OCI-LY1 (cell line): ENCODE measurements at regions not wholly inside any gene's neighbourhood (a gene's known extent, or its start where the extent isn't known, plus 50 kb on each side); places are given as distances from the start of the nearest gene placed in this dataset.

Source experiments
- H2AFZ ChIP-seq: fragments of 200-600 bp; sonication (generic), shearing (Covaris generic); 2 replicates; pipeline ENCODE4 v1.6.0; 2014; ENCODE audit warnings: antibody characterized with exemption, mild to moderate bottlenecking, low read length
- H3F3A ChIP-seq: fragments of 200-600 bp; sonication (generic), shearing (Covaris generic); 2 replicates; pipeline ENCODE4 v1.6.0; 2014; ENCODE audit warnings: mild to moderate bottlenecking, antibody characterized with exemption, low read length, moderate library complexity; ENCODE audit not compliant: insufficient read depth
- H3K27ac ChIP-seq: fragments of 200-600 bp; sonication (generic); 2 replicates; pipeline ENCODE4 v1.5.1; 2014; ENCODE audit warnings: low read length, mixed run types, mild to moderate bottlenecking, low read depth; ENCODE audit not compliant: poor library complexity, severe bottlenecking
- H3K27me3 ChIP-seq: fragments of 200-600 bp; sonication (generic); 2 replicates; pipeline ENCODE4 v1.6.0; 2014; ENCODE audit warnings: antibody characterized with exemption, mild to moderate bottlenecking, low read length, moderate library complexity; ENCODE audit not compliant: insufficient read depth
- H3K36me3 ChIP-seq: fragments of 200-600 bp; sonication (generic); 2 replicates; pipeline ENCODE4 v1.6.1; 2014; ENCODE audit warnings: mild to moderate bottlenecking, antibody characterized with exemption, low read length, moderate library complexity, mixed read lengths; ENCODE audit not compliant: insufficient read depth
- H3K4me1 ChIP-seq: fragments of 200-600 bp; sonication (generic); 2 replicates; pipeline ENCODE4 v1.5.1; 2014; ENCODE audit warnings: mild to moderate bottlenecking, low read length, moderate library complexity; ENCODE audit not compliant: insufficient read depth, severe bottlenecking
- H3K4me2 ChIP-seq: fragments of 200-600 bp; sonication (generic), shearing (Covaris generic); 2 replicates; pipeline ENCODE4 v1.6.1; 2014; ENCODE audit warnings: low read length
- H3K4me3 ChIP-seq: fragments of 200-600 bp; sonication (generic); 2 replicates; pipeline ENCODE4 v1.5.1; 2014; ENCODE audit warnings: low read length, low read depth, mild to moderate bottlenecking, mixed read lengths; ENCODE audit not compliant: poor library complexity, severe bottlenecking
- H3K79me2 ChIP-seq: fragments of 200-600 bp; shearing (Covaris generic); 2 replicates; pipeline ENCODE4 v1.6.1; 2016; ENCODE audit warnings: mixed run types, low read length, mixed read lengths; ENCODE audit not compliant: insufficient read depth
- H3K9ac ChIP-seq: fragments of 200-600 bp; sonication (generic), shearing (Covaris generic); 2 replicates; pipeline ENCODE4 v1.6.1; 2014; ENCODE audit warnings: mild to moderate bottlenecking, low read length, mixed read lengths
- H3K9me2 ChIP-seq: fragments of 200-600 bp; sonication (generic), shearing (Covaris generic); 2 replicates; pipeline ENCODE4 v1.6.1; 2014; ENCODE audit warnings: low read depth, mild to moderate bottlenecking, low read length, mixed read lengths
- H3K9me3 ChIP-seq: fragments of 200-600 bp; shearing (Covaris generic); 2 replicates; pipeline ENCODE4 v1.6.1; 2014; ENCODE audit warnings: low read length, mixed read lengths
- H4K20me1 ChIP-seq: fragments of 200-600 bp; sonication (generic), shearing (Covaris generic); 2 replicates; pipeline ENCODE4 v1.6.0; 2016; ENCODE audit warnings: mild to moderate bottlenecking, low read length; ENCODE audit not compliant: insufficient read depth
- EZH2 ChIP-seq: fragments of 200-600 bp; sonication (generic), shearing (Covaris generic); IDR thresholded peaks from 2 replicates; pipeline ENCODE4 v1.8.0; 2017; ENCODE audit warnings: borderline replicate concordance, mixed run types, mild to moderate bottlenecking, antibody characterized with exemption, low read length, moderate library complexity, mixed read lengths
- TF ChIP-seq, protein P1 (sequence below): fragments of 200-600 bp; sonication (generic), shearing (Covaris generic); IDR thresholded peaks from 2 replicates; pipeline ENCODE4 v1.5.1; 2017; ENCODE audit warnings: mild to moderate bottlenecking, antibody characterized with exemption, low read length, moderate library complexity, mixed read lengths

DNA sequence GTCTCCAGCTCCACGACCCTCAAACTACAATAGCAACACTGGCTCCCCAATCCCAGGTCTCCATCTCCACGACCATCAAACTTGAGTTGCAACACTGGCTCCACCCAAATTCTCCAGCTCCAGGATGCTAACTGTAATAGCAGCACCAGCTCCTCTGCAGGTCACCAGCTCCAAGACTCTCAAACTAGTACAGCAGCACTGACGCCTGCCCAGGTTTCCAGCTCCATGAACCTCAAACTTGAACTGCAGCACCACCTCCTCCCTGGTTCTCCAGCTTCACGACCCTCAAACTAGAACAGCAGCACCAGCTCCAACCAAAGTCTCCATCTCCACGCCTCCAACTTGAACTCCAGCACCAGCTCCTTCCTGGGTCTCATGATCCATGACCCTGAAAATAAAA lies 353.8 kb downstream of the PREX1 start:
- H3K4me1 ChIP-seq: no peaks in the 10 kb centered on the region
- no peaks in the 10 kb centered on the region for H3K9me3 ChIP-seq
- TF ChIP-seq, protein P1, sequence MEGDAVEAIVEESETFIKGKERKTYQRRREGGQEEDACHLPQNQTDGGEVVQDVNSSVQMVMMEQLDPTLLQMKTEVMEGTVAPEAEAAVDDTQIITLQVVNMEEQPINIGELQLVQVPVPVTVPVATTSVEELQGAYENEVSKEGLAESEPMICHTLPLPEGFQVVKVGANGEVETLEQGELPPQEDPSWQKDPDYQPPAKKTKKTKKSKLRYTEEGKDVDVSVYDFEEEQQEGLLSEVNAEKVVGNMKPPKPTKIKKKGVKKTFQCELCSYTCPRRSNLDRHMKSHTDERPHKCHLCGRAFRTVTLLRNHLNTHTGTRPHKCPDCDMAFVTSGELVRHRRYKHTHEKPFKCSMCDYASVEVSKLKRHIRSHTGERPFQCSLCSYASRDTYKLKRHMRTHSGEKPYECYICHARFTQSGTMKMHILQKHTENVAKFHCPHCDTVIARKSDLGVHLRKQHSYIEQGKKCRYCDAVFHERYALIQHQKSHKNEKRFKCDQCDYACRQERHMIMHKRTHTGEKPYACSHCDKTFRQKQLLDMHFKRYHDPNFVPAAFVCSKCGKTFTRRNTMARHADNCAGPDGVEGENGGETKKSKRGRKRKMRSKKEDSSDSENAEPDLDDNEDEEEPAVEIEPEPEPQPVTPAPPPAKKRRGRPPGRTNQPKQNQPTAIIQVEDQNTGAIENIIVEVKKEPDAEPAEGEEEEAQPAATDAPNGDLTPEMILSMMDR: no peak
- TF ChIP-seq EZH2: no peak
- no peaks in the 10 kb centered on the region for H3K79me2 ChIP-seq
- H2AFZ ChIP-seq: no peak overlapping the region
- peaks cover 4% of the 10 kb centered on the region; the same call in 1 of the 2 replicates for H3K27me3 ChIP-seq
- H3K36me3 ChIP-seq: no peaks in the 10 kb centered on the region
- no peaks in the 10 kb centered on the region for H3F3A ChIP-seq
- H3K9me2 ChIP-seq: no peaks in the 10 kb centered on the region
- H4K20me1 ChIP-seq: no peaks in the 10 kb centered on the region
- no peak overlapping the region for H3K9ac ChIP-seq
- H3K27ac ChIP-seq: no peak overlapping the region
- H3K4me2 ChIP-seq: no peak overlapping the region
- H3K4me3 ChIP-seq: no peak overlapping the region

DNA sequence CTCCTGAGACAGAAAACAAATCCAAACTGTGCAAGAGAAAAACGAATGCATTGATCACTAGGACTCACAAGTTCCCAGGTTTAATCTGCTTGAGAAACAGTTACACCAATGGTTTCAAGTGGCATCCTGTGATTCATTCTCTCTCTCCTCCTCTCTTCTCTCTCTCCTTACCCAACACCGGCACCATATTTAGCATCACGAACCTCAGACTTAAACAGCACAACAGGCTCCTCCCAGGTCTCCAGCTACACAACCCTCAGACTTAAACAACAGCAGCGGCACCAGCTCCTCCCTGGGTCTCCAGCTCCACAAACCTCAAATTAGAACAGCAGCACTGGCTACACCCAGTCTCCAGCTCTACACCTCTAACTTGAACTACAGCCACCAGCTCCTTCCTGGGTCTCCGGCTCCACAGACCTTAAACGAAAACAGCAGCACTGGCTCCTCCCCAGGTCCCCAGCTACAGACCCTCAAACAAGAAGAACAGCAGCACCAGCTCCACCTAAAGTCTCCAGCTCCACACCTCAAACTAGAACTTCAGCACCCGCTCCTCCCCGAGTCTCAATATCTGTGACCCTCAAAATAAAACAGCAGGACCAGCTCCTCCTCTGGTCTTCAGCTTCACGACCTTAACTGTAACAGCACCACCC lies 355.9 kb downstream of the PREX1 start:
- Histone ChIP-seq H3K9me3 (no peaks in the 10 kb centered on the region), H3K27ac (no peak overlapping the region), H4K20me1 (no peaks in the 10 kb centered on the region), H3K27me3 (no peaks in the 10 kb centered on the region), H3F3A (no peaks in the 10 kb centered on the region), H3K9ac (no peak overlapping the region), H3K4me2 (no peak overlapping the region), H3K4me3 (no peak overlapping the region), H2AFZ (no peak overlapping the region), H3K79me2 (no peaks in the 10 kb centered on the region), H3K36me3 (no peaks in the 10 kb centered on the region), H3K4me1 (no peaks in the 10 kb centered on the region), H3K9me2 (no peaks in the 10 kb centered on the region)
- TF ChIP-seq, protein P1: no peak
- TF ChIP-seq EZH2: no peak

DNA sequence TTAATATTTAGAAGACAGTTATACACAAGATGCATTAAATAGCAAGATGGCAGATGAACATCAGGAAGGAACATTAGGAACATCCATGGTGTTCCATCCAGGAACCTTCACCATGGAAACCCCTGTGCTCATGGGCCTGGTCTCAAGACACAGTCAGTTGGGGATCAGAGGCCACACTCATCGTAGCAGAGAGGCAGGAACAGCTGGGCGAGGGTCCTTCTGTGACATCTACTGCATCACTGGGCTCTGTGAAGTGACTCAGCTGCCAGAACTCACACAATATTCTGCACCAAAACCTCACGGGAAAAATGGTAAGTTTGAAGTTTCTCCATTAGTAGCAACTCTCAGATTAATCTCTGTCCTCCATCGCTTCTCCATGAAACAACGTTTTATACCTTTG lies 356.6 kb downstream of the PREX1 start:
- no peak overlapping the region for H2AFZ ChIP-seq
- no peaks in the 10 kb centered on the region for H3K9me3 ChIP-seq
- H3K9ac ChIP-seq: no peak overlapping the region
- H3K4me2 ChIP-seq: no peak overlapping the region
- no peaks in the 10 kb centered on the region for H3K79me2 ChIP-seq
- no peaks in the 10 kb centered on the region for H3K4me1 ChIP-seq
- no peaks in the 10 kb centered on the region for H3K9me2 ChIP-seq
- peaks cover 3% of the 10 kb centered on the region; the same call in 1 of the 2 replicates for H3K27me3 ChIP-seq
- no peak for TF ChIP-seq EZH2
- no peaks in the 10 kb centered on the region for H3K36me3 ChIP-seq
- H3K4me3 ChIP-seq: no peak overlapping the region
- no peaks in the 10 kb centered on the region for H3F3A ChIP-seq
- H3K27ac ChIP-seq: no peak overlapping the region
- no peaks in the 10 kb centered on the region for H4K20me1 ChIP-seq

DNA sequence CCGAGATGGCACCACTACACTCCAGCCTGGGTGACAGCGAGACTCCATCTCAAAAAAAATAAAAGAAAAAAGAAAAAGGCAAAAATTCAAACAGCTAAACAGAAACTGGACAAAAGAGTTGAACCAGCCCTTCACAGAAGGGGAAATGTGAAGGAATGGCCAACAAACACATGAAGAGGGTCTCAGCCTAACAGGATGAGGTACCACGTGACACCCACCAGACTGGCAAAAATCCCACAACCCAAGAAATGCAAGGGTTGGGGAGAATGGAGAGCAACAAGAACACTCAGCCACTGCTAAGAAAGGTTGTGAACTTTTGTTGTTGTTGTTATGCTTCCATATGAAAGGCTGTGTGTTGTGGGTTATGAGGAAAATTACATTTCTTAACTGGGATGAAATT lies 357.7 kb downstream of the PREX1 start:
- H3K27me3 ChIP-seq: peaks cover 5% of the 10 kb centered on the region; the same call in 1 of the 2 replicates
- no peak overlapping the region for H2AFZ ChIP-seq
- H3K4me2 ChIP-seq: no peak overlapping the region
- no peaks in the 10 kb centered on the region for H3K79me2 ChIP-seq
- no peaks in the 10 kb centered on the region for H3F3A ChIP-seq
- H3K4me1 ChIP-seq: no peaks in the 10 kb centered on the region
- H3K9ac ChIP-seq: no peak overlapping the region
- H4K20me1 ChIP-seq: no peaks in the 10 kb centered on the region
- no peak overlapping the region for H3K27ac ChIP-seq
- TF ChIP-seq EZH2: no peak
- TF ChIP-seq, protein P1: no peak
- H3K9me3 ChIP-seq: no peaks in the 10 kb centered on the region
- H3K9me2 ChIP-seq: no peaks in the 10 kb centered on the region
- H3K36me3 ChIP-seq: no peaks in the 10 kb centered on the region
- H3K4me3 ChIP-seq: no peak overlapping the region
